ENCODE measurements at regions not wholly inside any gene's neighbourhood (a gene's known extent, or its start where the extent isn't known, plus 50 kb on each side); places are given as distances from the start of the nearest gene placed in this dataset.

- no peak for DNase-seq (ENCODE audit: low spot score)
- Histone ChIP-seq H3K4me1 (no peaks in the 10 kb centered on the region), H3K36me3 (no peaks in the 10 kb centered on the region), H3K4me3 (no peak overlapping the region), H3K27ac (no peak overlapping the region), H3K9me3 (no peaks in the 10 kb centered on the region), H3K27me3 (no peaks in the 10 kb centered on the region)
- TF ChIP-seq, protein P1, sequence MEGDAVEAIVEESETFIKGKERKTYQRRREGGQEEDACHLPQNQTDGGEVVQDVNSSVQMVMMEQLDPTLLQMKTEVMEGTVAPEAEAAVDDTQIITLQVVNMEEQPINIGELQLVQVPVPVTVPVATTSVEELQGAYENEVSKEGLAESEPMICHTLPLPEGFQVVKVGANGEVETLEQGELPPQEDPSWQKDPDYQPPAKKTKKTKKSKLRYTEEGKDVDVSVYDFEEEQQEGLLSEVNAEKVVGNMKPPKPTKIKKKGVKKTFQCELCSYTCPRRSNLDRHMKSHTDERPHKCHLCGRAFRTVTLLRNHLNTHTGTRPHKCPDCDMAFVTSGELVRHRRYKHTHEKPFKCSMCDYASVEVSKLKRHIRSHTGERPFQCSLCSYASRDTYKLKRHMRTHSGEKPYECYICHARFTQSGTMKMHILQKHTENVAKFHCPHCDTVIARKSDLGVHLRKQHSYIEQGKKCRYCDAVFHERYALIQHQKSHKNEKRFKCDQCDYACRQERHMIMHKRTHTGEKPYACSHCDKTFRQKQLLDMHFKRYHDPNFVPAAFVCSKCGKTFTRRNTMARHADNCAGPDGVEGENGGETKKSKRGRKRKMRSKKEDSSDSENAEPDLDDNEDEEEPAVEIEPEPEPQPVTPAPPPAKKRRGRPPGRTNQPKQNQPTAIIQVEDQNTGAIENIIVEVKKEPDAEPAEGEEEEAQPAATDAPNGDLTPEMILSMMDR (IDR thresholded peaks at IDR 0.05), result no peak
Measured at GRCh38 chr5:2681476-2681875, 70.0 kb downstream of the IRX2 start.

DNA sequence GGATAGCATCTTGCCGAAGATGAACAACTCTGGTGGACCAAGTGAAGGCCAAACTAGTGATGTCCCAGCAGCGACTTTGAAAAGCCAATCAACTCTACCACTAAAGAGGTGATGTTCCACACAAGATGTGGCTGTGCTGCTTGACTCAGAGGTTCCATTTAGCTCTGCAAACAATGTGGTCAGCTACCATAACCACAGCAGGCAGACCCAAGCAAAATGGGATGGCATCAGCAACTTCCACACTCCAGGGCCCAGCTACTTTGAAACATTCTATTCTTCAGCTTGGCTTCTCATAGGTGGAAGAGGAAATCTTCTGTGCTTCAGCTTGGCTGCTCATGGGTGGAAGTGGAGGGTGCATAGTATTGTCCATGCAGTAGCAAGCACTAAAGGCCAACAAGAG lies 70.5 kb downstream of the IRX2 start:
- Histone ChIP-seq H3K36me3 (no peaks in the 10 kb centered on the region), H3K27ac (no peak overlapping the region), H3K4me1 (no peaks in the 10 kb centered on the region), H3K4me3 (no peak overlapping the region), H3K27me3 (no peaks in the 10 kb centered on the region), H3K9me3 (no peaks in the 10 kb centered on the region)
- TF ChIP-seq, protein P1 (IDR thresholded peaks at IDR 0.05), result no peak
- no peak for DNase-seq (ENCODE audit: low spot score)

- TF ChIP-seq, protein P1 (IDR thresholded peaks at IDR 0.05), result no peak
- H3K4me1 ChIP-seq, result no peaks in the 10 kb centered on the region
- no peaks in the 10 kb centered on the region for H3K36me3 ChIP-seq
- DNase-seq (ENCODE audit: low spot score), result no peak
- no peaks in the 10 kb centered on the region for H3K27me3 ChIP-seq
- H3K27ac ChIP-seq, result no peak overlapping the region
- H3K4me3 ChIP-seq, result no peak overlapping the region
- no peaks in the 10 kb centered on the region for H3K9me3 ChIP-seq
Measured at GRCh38 chr5:2677689-2678088, 73.8 kb downstream of the IRX2 start.

DNA sequence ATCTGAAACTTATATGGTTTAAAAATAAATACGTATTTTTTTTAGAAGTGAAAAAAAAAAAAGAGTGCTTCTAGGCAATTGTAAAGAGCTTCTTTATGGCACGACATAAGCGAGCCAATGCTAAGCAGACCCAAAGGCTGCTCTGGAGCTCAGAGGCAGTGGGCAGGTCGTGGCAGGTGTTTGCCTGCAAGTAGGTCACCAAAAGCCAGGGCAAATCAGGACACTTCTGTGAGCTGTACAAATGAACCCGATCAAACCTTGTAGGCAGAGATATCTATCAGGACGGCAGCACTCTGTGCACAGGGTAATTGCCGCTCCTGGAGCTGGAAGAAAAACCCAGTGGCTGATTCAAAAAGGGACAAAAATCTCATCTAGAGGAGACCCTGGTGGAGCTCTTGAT lies 75.9 kb downstream of the IRX2 start:
- DNase-seq (ENCODE audit: low spot score), result no peak
- no peaks in the 10 kb centered on the region for H3K36me3 ChIP-seq
- no peaks in the 10 kb centered on the region for H3K4me1 ChIP-seq
- TF ChIP-seq, protein P1 (IDR thresholded peaks at IDR 0.05), result no peak
- H3K27me3 ChIP-seq, result no peaks in the 10 kb centered on the region
- H3K9me3 ChIP-seq, result no peaks in the 10 kb centered on the region
- no peak overlapping the region for H3K27ac ChIP-seq
- no peak overlapping the region for H3K4me3 ChIP-seq

GRCh38 chr5:2674456-2674855 lies 77.0 kb downstream of the IRX2 start:
- H3K27ac ChIP-seq, result no peak overlapping the region
- no peaks in the 10 kb centered on the region for H3K36me3 ChIP-seq
- H3K9me3 ChIP-seq, result no peaks in the 10 kb centered on the region
- no peak overlapping the region for H3K4me3 ChIP-seq
- no peaks in the 10 kb centered on the region for H3K27me3 ChIP-seq
- no peaks in the 10 kb centered on the region for H3K4me1 ChIP-seq
- TF ChIP-seq, protein P1 (IDR thresholded peaks at IDR 0.05), result no peak
- no peak for DNase-seq (ENCODE audit: low spot score)

GRCh38 chr5:2670940-2671339 lies 80.5 kb downstream of the IRX2 start:
- Histone ChIP-seq H3K4me3 (no peak overlapping the region), H3K27ac (no peak overlapping the region), H3K4me1 (no peaks in the 10 kb centered on the region), H3K9me3 (no peaks in the 10 kb centered on the region), H3K36me3 (no peaks in the 10 kb centered on the region), H3K27me3 (no peaks in the 10 kb centered on the region)
- no peak for DNase-seq (ENCODE audit: low spot score)
- TF ChIP-seq, protein P1 (IDR thresholded peaks at IDR 0.05), result no peak
